A172 (cell line): ENCODE measurements at regions not wholly inside any gene's neighbourhood (a gene's known extent, or its start where the extent isn't known, plus 50 kb on each side); places are given as distances from the start of the nearest gene placed in this dataset.
"Not testable (repeated sequence)": the region's sequence is repeated elsewhere in the genome, so short reads cannot be mapped to it uniquely, and the experiment has no call there.

Experiments used
- DNase-seq: peaks from one replicate; pipeline ENCODE4 v3.0.0-alpha.2; 2015; ENCODE audit warnings: low spot score

DNA sequence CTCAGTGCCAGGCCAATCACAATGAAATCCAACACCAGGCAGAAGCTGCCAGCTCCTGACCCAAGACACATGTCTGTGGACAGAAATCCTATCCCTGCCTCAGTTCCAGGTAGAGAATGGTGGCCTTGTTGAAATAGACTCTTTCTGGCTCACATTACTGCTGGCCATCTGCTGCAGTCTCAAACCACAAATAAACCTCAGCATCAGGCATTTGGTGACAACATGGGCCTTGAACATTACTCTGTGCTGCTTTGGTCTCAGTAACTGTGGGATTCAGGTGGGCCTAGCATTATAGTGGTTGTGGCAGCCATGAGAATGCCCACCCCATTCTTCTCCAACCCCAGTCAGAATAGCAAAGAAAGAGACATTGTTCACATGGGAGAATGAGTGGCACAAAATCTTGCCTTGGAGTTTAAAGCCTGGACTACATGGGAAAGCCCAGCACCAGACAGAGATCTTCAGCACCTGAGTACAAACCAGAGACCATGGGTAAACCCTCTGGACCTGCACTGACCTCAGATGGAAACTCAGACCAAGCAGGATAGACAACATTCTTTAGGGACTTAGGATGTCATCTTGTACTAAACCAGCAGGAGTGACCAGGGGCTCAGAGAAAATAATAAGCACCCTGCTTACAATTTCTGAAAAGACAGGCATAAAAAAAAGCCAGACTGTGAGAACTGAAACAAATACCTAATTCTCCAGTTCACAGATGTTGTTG lies 50.4 kb upstream of the TRAM1L1 start:
- no peak for DNase-seq

DNA sequence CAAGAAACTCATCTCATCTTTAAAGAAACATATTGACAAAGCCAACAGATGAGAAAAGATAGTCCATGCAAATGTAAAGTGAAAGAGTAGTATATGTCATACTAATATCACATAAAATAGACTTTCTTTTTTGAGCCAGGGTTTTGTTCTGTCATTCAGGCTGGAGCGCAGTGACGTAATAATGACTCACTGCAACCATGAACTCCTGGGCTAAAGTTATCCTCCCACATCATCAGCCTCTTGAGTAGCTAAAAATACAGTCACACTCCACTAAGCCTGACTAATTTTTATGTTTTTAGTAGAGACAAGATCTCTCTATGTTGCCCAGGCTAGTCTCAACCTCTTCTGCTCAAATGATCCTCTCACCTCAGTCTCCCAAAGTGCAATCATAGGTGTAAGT lies 51.8 kb upstream of the TRAM1L1 start:
- peak; percentile 89 for DNase-seq

DNA sequence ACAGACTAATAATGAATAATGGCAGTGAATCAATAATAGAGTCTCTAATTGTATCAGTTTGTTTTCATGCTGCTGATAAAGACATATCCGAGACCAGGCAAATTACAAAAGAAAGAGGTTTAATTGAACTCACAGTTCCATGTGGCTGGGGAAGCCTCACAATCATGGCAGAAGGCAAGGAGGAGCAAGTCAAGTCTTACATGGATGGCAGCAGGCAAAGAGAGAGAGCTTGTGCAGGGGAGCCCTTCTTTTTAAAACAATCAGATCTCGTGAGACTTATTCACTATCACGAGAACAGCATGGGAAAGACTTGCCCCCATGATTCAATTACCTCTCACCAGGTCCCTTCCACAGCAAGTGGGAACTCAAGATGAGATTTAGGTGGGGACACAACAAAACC lies 53.4 kb upstream of the TRAM1L1 start:
- not testable (repeated sequence) for DNase-seq

DNA sequence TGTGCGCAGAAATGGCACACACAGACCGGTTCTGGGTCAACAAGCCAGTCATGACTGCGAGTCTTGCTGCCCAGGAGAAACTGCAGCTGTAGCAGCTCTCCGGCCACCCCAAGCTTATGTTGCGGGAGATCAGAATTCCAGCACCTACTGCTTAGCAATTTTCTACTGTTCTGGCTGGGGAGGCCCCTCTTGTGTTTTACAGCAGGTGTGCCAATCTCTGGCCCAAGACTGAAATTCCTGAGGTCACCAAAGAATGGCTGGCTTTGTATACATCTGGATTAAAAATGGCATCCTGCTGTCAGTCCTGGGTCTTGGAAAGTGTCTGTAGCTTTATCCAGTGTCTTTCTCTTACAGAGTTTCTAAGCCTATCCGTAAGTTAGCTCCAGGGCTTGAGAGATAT lies 68.9 kb upstream of the TRAM1L1 start:
- no peak for DNase-seq

GRCh38 chr4:117156806-117157205 lies 71.4 kb upstream of the TRAM1L1 start:
- DNase-seq, result no peak

GRCh38 chr4:117157360-117157759 lies 72.0 kb upstream of the TRAM1L1 start:
- DNase-seq, result no peak

DNA sequence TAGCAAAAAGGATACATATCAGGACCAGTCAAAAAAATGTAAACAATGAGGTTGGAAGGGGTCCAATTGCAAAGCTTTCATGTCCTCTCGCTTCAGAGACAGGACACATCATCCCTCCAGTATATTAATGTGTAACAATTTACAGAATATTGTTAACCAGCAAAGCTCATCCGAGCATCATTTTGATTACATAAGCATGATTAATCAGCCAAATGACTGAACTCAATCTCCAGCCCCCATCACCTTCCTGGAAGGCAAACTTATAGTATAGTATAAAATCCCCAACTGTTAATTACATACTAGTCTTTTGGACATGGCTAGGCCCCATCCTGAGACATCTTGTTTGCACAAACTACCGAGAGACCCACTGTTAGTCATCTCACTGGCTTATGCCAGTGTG lies 77.6 kb upstream of the TRAM1L1 start:
- DNase-seq, result no peak

DNA sequence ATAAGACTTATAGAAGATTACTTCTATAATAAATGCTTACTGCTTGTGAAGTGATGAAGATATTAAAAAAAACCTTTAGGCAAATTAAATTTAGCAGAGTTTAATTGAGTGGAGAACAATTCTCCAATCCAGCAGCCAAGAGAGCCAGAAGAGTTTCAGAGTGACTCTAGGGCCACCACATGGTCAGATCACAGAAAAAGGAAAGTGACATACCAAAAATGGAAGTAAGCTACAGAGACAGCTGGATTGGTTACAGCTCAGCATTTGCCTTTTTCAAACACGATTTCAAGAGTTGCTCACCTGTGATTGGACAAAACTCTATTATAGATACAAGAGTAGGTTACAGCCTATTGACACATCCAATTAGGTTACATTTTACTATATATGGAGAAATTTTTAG lies 79.0 kb upstream of the TRAM1L1 start:
- no peak for DNase-seq

DNA sequence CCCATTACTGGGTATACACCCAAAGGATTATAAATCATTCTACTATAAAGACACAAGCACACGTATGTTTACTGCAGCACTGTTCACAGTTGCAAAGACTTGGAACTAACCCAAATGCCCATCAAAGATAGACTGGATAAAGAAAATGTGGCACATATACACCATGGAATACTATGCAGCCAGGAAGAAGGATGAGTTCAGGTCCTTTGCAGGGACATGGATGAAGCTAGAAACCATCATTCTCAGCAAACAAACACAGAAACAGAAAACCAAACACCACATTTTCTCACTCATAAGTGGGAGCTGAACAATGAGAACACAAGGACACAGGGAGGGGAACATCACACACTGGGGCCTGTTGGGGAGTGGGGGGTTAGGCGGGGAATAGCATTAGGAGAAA lies 90.0 kb upstream of the TRAM1L1 start:
- not testable (repeated sequence) for DNase-seq

DNA sequence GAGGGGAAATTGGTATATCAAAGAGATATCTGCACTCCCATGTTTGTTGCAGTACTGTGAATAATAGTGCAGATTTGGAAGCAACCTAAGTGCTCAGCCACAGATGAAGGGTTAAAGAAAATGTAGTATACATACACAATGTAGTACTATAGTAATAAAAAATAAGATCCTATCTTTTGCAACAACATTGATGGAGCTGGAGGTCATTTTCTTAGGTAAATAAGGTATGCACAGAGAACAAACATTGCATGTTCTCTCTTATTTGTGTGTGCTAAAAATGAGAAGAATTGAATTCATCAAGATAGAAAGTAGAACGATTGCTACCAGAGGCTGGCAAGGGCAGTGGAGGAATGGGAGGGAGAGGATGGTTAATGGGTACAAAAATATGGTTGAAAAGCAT lies 117.9 kb upstream of the TRAM1L1 start:
- DNase-seq, result no peak

GRCh38 chr4:117210551-117210950 lies 125.2 kb upstream of the TRAM1L1 start:
- DNase-seq, result no peak

GRCh38 chr4:117224256-117224655 lies 138.9 kb upstream of the TRAM1L1 start:
- no peak for DNase-seq

DNA sequence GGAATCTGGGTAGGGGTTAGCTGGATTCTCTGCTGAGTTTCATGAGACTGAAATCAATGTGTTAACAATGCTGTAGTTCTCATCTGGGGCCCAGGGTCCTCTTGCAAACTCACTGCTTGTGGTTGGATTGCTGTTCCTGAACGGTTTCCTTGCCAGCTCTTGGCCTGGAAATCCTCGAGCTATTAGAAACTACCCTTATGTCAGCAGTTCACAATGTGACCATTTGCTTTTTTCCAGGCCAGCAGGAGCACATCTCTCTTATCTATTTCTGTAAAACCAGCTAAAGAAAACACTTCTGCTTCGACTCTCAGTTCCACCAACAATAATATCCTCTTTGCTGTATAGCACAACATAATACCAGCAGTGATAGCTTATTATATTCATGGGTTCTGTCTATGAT lies 140.1 kb upstream of the TRAM1L1 start:
- DNase-seq, result no peak

GRCh38 chr4:117227925-117228324 lies 142.5 kb upstream of the TRAM1L1 start:
- DNase-seq, result no peak

GRCh38 chr4:117239434-117239833 lies 154.1 kb upstream of the TRAM1L1 start:
- DNase-seq, result no peak

DNA sequence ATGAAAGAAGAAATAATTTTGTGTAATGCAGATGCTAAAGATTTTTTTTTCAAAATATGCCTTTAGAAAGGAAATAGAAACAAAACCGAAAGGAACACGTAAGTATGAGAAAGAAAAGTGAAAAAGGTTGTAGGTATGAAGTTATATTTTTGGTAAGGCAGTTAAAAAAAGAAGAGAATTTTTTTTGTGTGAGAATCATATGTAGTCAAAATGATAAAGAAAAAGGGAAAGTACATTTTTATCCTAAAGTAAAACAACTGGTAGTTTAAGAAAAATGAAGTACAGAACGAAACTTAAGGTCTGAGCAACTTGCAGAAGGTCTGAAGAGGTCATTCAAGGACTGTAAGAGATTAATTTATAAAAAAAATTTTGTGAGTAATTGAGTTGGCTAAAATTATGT lies 164.0 kb upstream of the TRAM1L1 start:
- no peak for DNase-seq

- DNase-seq, result no peak
Observed at GRCh38 chr4:117264072-117264471, 178.7 kb upstream of the TRAM1L1 start.

GRCh38 chr4:117267317-117267716 lies 181.9 kb upstream of the TRAM1L1 start:
- no peak for DNase-seq

GRCh38 chr4:117284736-117285135 lies 199.4 kb upstream of the TRAM1L1 start:
- DNase-seq, result no peak

GRCh38 chr4:117293784-117294183 lies 208.4 kb upstream of the TRAM1L1 start:
- no peak for DNase-seq

DNA sequence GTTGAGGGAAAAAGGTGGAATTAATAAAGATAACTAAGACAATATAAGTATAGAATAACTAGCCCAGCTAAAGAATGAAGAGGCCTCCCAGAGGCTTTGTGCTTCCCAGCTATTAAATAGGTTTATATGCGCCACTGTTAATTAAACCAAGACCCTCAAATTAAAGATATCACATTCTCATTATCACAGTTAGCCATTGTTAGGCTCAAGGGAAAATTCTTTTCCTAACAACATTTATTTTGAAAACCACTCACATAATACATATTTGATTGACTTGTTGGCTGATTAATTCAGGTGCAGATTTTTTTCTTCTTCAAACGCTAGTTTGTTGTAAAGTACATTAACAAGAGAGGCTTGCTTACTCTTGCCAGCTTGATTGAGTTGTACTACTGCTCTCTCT lies 216.8 kb upstream of the TRAM1L1 start:
- no peak for DNase-seq

GRCh38 chr4:117311215-117311614 lies 225.8 kb upstream of the TRAM1L1 start:
- no peak for DNase-seq

DNA sequence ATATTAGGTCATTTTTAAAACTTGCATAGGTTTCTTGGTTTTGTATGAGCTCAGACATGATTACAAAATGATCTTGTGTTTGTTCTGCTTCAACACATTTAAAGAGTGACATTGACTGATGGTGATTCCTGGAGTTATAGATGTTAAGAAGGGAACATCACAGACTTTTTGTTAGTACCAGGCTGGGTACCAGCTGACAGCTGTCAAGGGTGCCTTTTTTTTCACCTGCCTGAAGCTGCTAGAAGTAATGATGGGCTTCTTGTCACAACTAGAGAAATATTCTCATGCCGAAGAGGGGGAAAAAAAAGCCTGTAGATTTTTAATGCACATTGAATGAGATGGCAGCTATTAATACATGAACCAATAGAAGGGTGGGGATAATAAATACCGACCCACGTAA lies 226.6 kb upstream of the TRAM1L1 start:
- no peak for DNase-seq

DNA sequence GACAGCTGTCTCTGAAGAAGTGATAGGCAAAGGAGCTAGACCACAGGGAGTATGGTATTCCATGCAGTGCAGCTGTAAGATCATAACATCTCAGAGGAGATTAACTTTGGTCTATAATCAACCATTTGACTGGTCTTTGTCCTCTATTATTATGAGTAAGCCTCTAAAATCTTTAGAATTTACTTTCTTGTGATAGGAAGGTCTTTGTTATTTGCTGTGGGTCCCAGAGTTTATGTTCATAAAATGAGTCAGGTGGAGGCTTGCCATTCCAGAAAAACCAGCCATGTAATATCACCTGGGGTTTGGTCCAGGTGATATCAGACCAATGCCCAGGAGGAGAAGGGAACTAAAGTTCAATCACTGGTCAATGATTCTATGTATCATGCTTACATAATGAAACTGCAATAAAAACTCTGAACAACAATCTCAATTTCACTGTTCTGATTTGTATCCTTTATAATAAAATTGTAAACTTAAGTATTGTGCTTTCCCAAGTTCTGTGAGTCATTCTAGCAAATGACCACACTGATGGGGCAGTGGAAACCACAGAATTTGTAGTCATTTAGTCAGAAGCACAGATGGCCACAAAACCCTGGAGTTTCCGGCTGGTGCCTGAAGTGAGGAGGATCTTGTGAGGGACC lies 239.6 kb upstream of the TRAM1L1 start:
- peak; percentile 95 for DNase-seq
